ENCODE measurements at regions not wholly inside any gene's neighbourhood (a gene's known extent, or its start where the extent isn't known, plus 50 kb on each side); places are given as distances from the start of the nearest gene placed in this dataset.

GRCh38 chr16:59749662-59750336, 1015.7 kb upstream of the GOT2 start:
- Mint-ChIP-seq H3K4me1 (ENCODE audit: low read depth) (no peaks in the 10 kb centered on the region), H3K4me3 (no peak overlapping the region), H3K27me3 (no peaks in the 10 kb centered on the region), H3K9me3 (peaks cover 22% of the 10 kb centered on the region), H3K27ac (no peak overlapping the region), H3K36me3 (ENCODE audit: low read depth) (no peaks in the 10 kb centered on the region)

- H3K4me3 Mint-ChIP-seq, result no peak overlapping the region
- H3K9me3 Mint-ChIP-seq, result peaks cover 16% of the 10 kb centered on the region
- H3K27ac Mint-ChIP-seq, result no peak overlapping the region
- no peaks in the 10 kb centered on the region for H3K4me1 Mint-ChIP-seq (ENCODE audit: low read depth)
- H3K27me3 Mint-ChIP-seq, result no peaks in the 10 kb centered on the region
- H3K36me3 Mint-ChIP-seq (ENCODE audit: low read depth), result no peaks in the 10 kb centered on the region
These were observed 1014.4 kb upstream of the GOT2 start for GRCh38 chr16:59748531-59748930.

GRCh38 chr16:59743504-59743903, 1009.4 kb upstream of the GOT2 start:
- Mint-ChIP-seq H3K9me3 (peaks cover 23% of the 10 kb centered on the region), H3K4me1 (ENCODE audit: low read depth) (no peaks in the 10 kb centered on the region), H3K4me3 (no peak overlapping the region), H3K36me3 (ENCODE audit: low read depth) (no peaks in the 10 kb centered on the region), H3K27me3 (no peaks in the 10 kb centered on the region), H3K27ac (no peak overlapping the region)

GRCh38 chr16:59740858-59741257, 1006.7 kb upstream of the GOT2 start:
- Mint-ChIP-seq H3K36me3 (ENCODE audit: low read depth) (no peaks in the 10 kb centered on the region), H3K4me1 (ENCODE audit: low read depth) (no peaks in the 10 kb centered on the region), H3K27ac (no peak overlapping the region), H3K27me3 (no peaks in the 10 kb centered on the region), H3K4me3 (no peak overlapping the region), H3K9me3 (peaks cover 17% of the 10 kb centered on the region)

- H3K27ac Mint-ChIP-seq, result no peak overlapping the region
- no peaks in the 10 kb centered on the region for H3K36me3 Mint-ChIP-seq (ENCODE audit: low read depth)
- H3K27me3 Mint-ChIP-seq, result no peaks in the 10 kb centered on the region
- no peak overlapping the region for H3K4me3 Mint-ChIP-seq
- H3K4me1 Mint-ChIP-seq (ENCODE audit: low read depth), result no peaks in the 10 kb centered on the region
- peaks cover 16% of the 10 kb centered on the region for H3K9me3 Mint-ChIP-seq
These were observed 1003.2 kb upstream of the GOT2 start for GRCh38 chr16:59737274-59737673.

- H3K4me1 Mint-ChIP-seq (ENCODE audit: low read depth), result no peaks in the 10 kb centered on the region
These were observed 999.2 kb upstream of the GOT2 start for GRCh38 chr16:59733321-59733720.

GRCh38 chr16:59729613-59730012, 995.5 kb upstream of the GOT2 start:
- Mint-ChIP-seq H3K9me3 (peaks cover 13% of the 10 kb centered on the region), H3K27ac (no peak overlapping the region)

More at GRCh38 chr16:59733321-59733720, 999.2 kb upstream of the GOT2 start:
- no peaks in the 10 kb centered on the region for H3K27me3 Mint-ChIP-seq
- no peaks in the 10 kb centered on the region for H3K36me3 Mint-ChIP-seq (ENCODE audit: low read depth)
- H3K27ac Mint-ChIP-seq, result no peak overlapping the region
- H3K9me3 Mint-ChIP-seq, result peaks cover 15% of the 10 kb centered on the region
- no peak overlapping the region for H3K4me3 Mint-ChIP-seq

GRCh38 chr16:59719121-59719520, 985.0 kb upstream of the GOT2 start:
- H3K36me3 Mint-ChIP-seq (ENCODE audit: low read depth), result no peaks in the 10 kb centered on the region
- H3K27ac Mint-ChIP-seq, result no peak overlapping the region
- H3K9me3 Mint-ChIP-seq, result no peaks in the 10 kb centered on the region
- no peaks in the 10 kb centered on the region for H3K4me1 Mint-ChIP-seq (ENCODE audit: low read depth)
- H3K27me3 Mint-ChIP-seq, result no peaks in the 10 kb centered on the region
- H3K4me3 Mint-ChIP-seq, result no peak overlapping the region

More at GRCh38 chr16:59729613-59730012, 995.5 kb upstream of the GOT2 start:
- no peaks in the 10 kb centered on the region for H3K36me3 Mint-ChIP-seq (ENCODE audit: low read depth)
- no peaks in the 10 kb centered on the region for H3K27me3 Mint-ChIP-seq
- H3K4me3 Mint-ChIP-seq, result no peak overlapping the region
- no peaks in the 10 kb centered on the region for H3K4me1 Mint-ChIP-seq (ENCODE audit: low read depth)

GRCh38 chr16:59707436-59708226, 973.5 kb upstream of the GOT2 start:
- no peaks in the 10 kb centered on the region for H3K36me3 Mint-ChIP-seq (ENCODE audit: low read depth)
- H3K4me1 Mint-ChIP-seq (ENCODE audit: low read depth), result no peaks in the 10 kb centered on the region
- H3K4me3 Mint-ChIP-seq, result no peak overlapping the region
- no peak overlapping the region for H3K27ac Mint-ChIP-seq
- H3K27me3 Mint-ChIP-seq, result no peaks in the 10 kb centered on the region
- H3K9me3 Mint-ChIP-seq, result peaks cover 6% of the 10 kb centered on the region

GRCh38 chr16:59701963-59702930, 968.1 kb upstream of the GOT2 start:
- Mint-ChIP-seq H3K4me1 (ENCODE audit: low read depth) (no peaks in the 10 kb centered on the region), H3K27ac (no peak overlapping the region), H3K27me3 (no peaks in the 10 kb centered on the region)

GRCh38 chr16:59699786-59700185, 965.7 kb upstream of the GOT2 start:
- Mint-ChIP-seq H3K9me3 (no peaks in the 10 kb centered on the region), H3K27me3 (no peaks in the 10 kb centered on the region), H3K27ac (no peak overlapping the region), H3K4me1 (ENCODE audit: low read depth) (no peaks in the 10 kb centered on the region), H3K36me3 (ENCODE audit: low read depth) (no peaks in the 10 kb centered on the region), H3K4me3 (no peak overlapping the region)

More at GRCh38 chr16:59701963-59702930, 968.1 kb upstream of the GOT2 start:
- Mint-ChIP-seq H3K36me3 (ENCODE audit: low read depth) (no peaks in the 10 kb centered on the region), H3K9me3 (peaks cover 6% of the 10 kb centered on the region), H3K4me3 (no peak overlapping the region)

GRCh38 chr16:59698346-59699020, 964.4 kb upstream of the GOT2 start:
- no peaks in the 10 kb centered on the region for H3K36me3 Mint-ChIP-seq (ENCODE audit: low read depth)
- H3K4me1 Mint-ChIP-seq (ENCODE audit: low read depth), result no peaks in the 10 kb centered on the region
- no peak overlapping the region for H3K4me3 Mint-ChIP-seq
- no peak overlapping the region for H3K27ac Mint-ChIP-seq
- peaks cover 2% of the 10 kb centered on the region for H3K9me3 Mint-ChIP-seq
- no peaks in the 10 kb centered on the region for H3K27me3 Mint-ChIP-seq

GRCh38 chr16:59697761-59698160, 963.6 kb upstream of the GOT2 start:
- Mint-ChIP-seq H3K36me3 (ENCODE audit: low read depth) (no peaks in the 10 kb centered on the region), H3K27me3 (no peaks in the 10 kb centered on the region), H3K4me1 (ENCODE audit: low read depth) (no peaks in the 10 kb centered on the region), H3K4me3 (no peak overlapping the region), H3K9me3 (peaks cover 2% of the 10 kb centered on the region), H3K27ac (no peak overlapping the region)

- Mint-ChIP-seq H3K27ac (no peak overlapping the region), H3K4me3 (no peak overlapping the region), H3K4me1 (ENCODE audit: low read depth) (no peaks in the 10 kb centered on the region), H3K9me3 (peaks cover 2% of the 10 kb centered on the region), H3K36me3 (ENCODE audit: low read depth) (no peaks in the 10 kb centered on the region), H3K27me3 (no peaks in the 10 kb centered on the region)
These were observed 963.1 kb upstream of the GOT2 start for GRCh38 chr16:59697236-59697635.
